Thoracic aorta (tissue), 2 donors: ENCODE measurements at regions not wholly inside any gene's neighbourhood (a gene's known extent, or its start where the extent isn't known, plus 50 kb on each side); places are given as distances from the start of the nearest gene placed in this dataset.
A peak's percentile ranks its signal among the peaks of the same experiment; 100 is the strongest.

Source experiments
- ATAC-seq: fragments of 150-250 bp; one replicate; pipeline ENCODE4 v1.8.0; 2017; ENCODE audit warnings: low read depth; ENCODE audit not compliant: insufficient number of reproducible peaks, low FRiP score
- DNase-seq: peaks from one replicate; pipeline ENCODE4 v3.0.0-alpha.2; 2020; ENCODE audit warnings: low spot score
- H3K27ac ChIP-seq, 2 donors: fragments of 200-600 bp; sonication (generic); 1 replicate in 1 of 2; 2 replicates in 1 of 2; pipeline ENCODE4 v1.5.1; 2016; ENCODE audit warnings: mild to moderate bottlenecking in 2 of 2, moderate library complexity in 2 of 2
- H3K27me3 ChIP-seq: fragments of 200-600 bp; sonication (generic); replicated peaks from 2 replicates; pipeline ENCODE4 v1.6.0; 2016; ENCODE audit warnings: mild to moderate bottlenecking; ENCODE audit not compliant: insufficient read depth
- H3K36me3 ChIP-seq: fragments of 200-600 bp; sonication (generic); one replicate; pipeline ENCODE4 v1.5.1; 2016
- H3K4me1 ChIP-seq, 2 donors: fragments of 200-600 bp; sonication (generic); 1 replicate in 1 of 2; 2 replicates in 1 of 2; pipeline versions ENCODE4 v1.5.1 to v1.6.0; 2016; ENCODE audit warnings: low read depth in 2 of 2, mild to moderate bottlenecking in 1 of 2; ENCODE audit not compliant: control insufficient read depth in 1 of 2
- H3K4me3 ChIP-seq: fragments of 200-600 bp; sonication (generic); 2 replicates; pipeline ENCODE4 v1.5.1; 2016; ENCODE audit warnings: mild to moderate bottlenecking
- H3K9me3 ChIP-seq: fragments of 200-600 bp; sonication (generic); 2 replicates; pipeline ENCODE4 v1.5.1; 2016
- TF ChIP-seq, protein P1 (sequence below): fragments of 200-600 bp; sonication (generic); IDR thresholded peaks from one replicate; pipeline ENCODE4 v1.5.1; 2019; ENCODE audit warnings: antibody characterized with exemption

DNA sequence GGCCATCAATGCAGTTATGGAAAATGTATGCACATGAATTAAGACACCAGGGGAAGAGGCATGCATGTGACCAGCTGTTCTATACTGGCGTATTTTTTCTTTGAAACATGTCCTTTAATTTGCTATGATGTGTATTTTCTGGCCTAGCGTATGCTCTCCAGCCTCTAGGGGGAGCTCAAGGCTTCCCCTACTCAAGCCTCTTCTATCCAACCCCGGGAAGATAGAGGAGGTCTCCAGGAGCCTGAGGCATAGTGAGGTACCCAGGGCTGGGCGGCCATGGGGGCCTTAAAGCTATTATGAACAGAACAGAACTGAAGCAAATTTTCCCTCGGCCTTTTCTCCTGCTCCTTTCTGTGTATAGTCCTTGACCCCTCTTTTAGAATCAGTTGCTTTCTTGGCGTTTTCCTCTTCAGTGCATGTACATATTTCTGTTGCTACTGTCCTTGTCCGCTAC lies 528.9 kb downstream of the MAFB start:
- ATAC-seq = no peak
- DNase-seq = no peak
- Histone ChIP-seq H3K4me3 (no peak overlapping the region), H3K9me3 (no peaks in the 10 kb centered on the region), H3K36me3 (no peaks in the 10 kb centered on the region), H3K27ac (no peak overlapping the region), H3K4me1 (no peaks in the 10 kb centered on the region), H3K27me3 (no peaks in the 10 kb centered on the region)
- TF ChIP-seq, protein P1, sequence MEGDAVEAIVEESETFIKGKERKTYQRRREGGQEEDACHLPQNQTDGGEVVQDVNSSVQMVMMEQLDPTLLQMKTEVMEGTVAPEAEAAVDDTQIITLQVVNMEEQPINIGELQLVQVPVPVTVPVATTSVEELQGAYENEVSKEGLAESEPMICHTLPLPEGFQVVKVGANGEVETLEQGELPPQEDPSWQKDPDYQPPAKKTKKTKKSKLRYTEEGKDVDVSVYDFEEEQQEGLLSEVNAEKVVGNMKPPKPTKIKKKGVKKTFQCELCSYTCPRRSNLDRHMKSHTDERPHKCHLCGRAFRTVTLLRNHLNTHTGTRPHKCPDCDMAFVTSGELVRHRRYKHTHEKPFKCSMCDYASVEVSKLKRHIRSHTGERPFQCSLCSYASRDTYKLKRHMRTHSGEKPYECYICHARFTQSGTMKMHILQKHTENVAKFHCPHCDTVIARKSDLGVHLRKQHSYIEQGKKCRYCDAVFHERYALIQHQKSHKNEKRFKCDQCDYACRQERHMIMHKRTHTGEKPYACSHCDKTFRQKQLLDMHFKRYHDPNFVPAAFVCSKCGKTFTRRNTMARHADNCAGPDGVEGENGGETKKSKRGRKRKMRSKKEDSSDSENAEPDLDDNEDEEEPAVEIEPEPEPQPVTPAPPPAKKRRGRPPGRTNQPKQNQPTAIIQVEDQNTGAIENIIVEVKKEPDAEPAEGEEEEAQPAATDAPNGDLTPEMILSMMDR = peak; percentile 70

DNA sequence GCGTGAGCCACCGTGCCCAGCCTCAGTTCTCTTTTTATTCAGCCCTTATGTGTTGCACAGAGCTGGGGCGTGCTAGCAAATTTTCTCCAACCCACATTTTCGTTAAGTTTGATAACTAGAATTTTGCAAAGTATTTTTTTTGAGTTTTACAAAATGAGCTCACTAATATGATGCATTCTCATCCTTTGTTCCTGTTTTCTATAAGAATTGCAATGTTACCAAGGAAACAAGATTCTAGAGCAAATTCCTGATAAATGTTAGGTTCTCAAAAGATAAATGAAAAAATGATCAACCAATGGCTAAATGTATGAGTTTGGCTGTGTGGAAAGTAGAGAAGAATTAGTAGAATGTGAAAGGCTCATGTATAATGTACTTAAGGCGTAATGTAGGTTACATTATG lies 529.8 kb downstream of the MAFB start:
- no peaks in the 10 kb centered on the region for H3K36me3 ChIP-seq
- no peak overlapping the region for H3K4me3 ChIP-seq
- ATAC-seq = no peak
- no peak overlapping the region for H3K27ac ChIP-seq
- no peak for DNase-seq
- no peaks in the 10 kb centered on the region for H3K4me1 ChIP-seq
- TF ChIP-seq, protein P1 = no peak
- no peaks in the 10 kb centered on the region for H3K9me3 ChIP-seq
- H3K27me3 ChIP-seq = no peaks in the 10 kb centered on the region

DNA sequence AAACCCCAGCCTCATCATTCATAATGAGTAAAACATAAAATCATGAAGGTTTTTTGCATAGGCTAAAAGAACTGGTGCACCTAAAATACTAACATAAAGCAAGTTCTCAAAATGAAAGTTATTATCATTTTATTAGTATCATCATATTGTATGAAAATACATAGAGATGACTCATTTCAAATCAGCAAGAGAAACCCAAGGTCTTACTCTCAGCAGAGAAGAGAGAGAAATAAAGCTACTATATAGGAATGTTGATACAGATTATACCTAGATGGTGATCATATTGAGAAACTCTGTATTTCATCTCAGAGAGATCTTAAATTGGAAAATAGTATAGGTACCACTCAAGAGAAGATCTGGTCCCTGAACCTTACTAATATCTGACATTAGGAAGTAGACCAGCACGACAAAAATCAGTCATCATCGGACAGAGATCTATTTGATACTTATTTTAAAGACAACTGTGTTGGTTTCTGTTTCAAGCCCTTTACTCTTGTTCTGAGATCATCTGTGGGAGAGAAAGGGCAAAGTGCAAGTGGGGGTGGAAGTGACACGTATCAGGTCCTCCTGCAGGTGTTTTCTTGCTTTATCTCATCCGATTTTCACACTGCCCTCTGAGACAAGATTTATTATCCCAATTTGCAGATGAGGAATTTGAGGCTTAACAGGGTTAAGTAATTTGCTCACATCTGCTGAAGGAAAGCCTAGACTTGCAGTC lies 532.3 kb downstream of the MAFB start:
- no peak for DNase-seq
- TF ChIP-seq, protein P1 = no peak
- Histone ChIP-seq H3K4me3 (no peak overlapping the region), H3K27me3 (no peaks in the 10 kb centered on the region), H3K27ac (no peak overlapping the region), H3K36me3 (no peaks in the 10 kb centered on the region), H3K9me3 (no peaks in the 10 kb centered on the region), H3K4me1 (no peaks in the 10 kb centered on the region)
- ATAC-seq = no peak

DNA sequence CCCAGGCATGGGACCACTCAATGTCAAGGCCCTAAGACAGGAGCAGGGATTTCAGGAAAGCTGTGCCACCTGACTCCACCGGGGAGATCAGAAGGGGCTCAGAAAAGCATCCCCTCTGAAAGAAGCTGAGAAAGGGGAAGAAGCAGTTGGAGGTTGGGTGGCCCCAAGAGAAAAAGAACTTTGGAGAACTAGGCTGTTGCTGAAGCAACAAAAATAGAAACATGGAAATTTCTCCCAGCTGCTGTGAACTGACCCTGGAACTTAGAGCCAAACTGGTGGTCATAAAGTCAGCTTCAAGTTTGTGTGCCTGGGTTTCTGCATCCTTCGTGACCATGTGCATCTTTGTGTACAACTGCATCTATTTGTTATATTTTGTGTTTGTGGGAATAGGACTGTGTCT lies 534.5 kb downstream of the MAFB start:
- DNase-seq (no peak), ATAC-seq (no peak)
- H3K4me3 ChIP-seq = no peak overlapping the region
- H3K4me1 ChIP-seq = no peaks in the 10 kb centered on the region
- TF ChIP-seq, protein P1 = no peak
- H3K27me3 ChIP-seq = no peaks in the 10 kb centered on the region
- no peaks in the 10 kb centered on the region for H3K9me3 ChIP-seq
- no peaks in the 10 kb centered on the region for H3K36me3 ChIP-seq
- H3K27ac ChIP-seq = no peak overlapping the region

DNA sequence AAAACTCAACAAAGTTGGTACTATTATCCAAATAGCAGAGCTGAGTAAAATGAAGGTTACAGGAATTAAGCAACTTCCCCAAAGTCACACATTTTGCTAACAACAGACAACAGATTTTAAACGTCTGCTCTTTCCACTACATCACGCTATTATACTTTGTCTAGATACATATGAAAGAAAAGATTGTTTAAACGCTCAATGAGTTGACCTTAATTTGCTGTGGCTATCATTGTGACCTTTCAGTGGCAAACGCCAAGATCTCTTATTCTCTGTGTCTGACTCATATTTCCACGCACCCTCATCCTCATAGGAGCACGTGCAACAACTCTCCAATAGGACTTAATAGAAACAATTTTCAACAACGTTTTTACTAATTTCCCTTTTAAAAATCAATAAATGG lies 540.1 kb downstream of the MAFB start:
- H3K27ac ChIP-seq = no peak overlapping the region
- TF ChIP-seq, protein P1 = no peak
- no peaks in the 10 kb centered on the region for H3K4me1 ChIP-seq
- H3K36me3 ChIP-seq = no peaks in the 10 kb centered on the region
- ATAC-seq (no peak), DNase-seq (no peak)
- no peaks in the 10 kb centered on the region for H3K27me3 ChIP-seq
- no peak overlapping the region for H3K4me3 ChIP-seq
- no peaks in the 10 kb centered on the region for H3K9me3 ChIP-seq
